Cardiac septum (tissue), 1 donor: ENCODE measurements at regions not wholly inside any gene's neighbourhood (a gene's known extent, or its start where the extent isn't known, plus 50 kb on each side); places are given as distances from the start of the nearest gene placed in this dataset.
"Not testable (repeated sequence)": the region's sequence is repeated elsewhere in the genome, so short reads cannot be mapped to it uniquely, and the experiment has no call there.

Experiments used
- DNase-seq: peaks from one replicate; pipeline ENCODE4 v3.0.0-alpha.2; 2020; ENCODE audit warnings: low spot score
- intact Hi-C: fragments of 100-400 bp; cut with DNase I; formaldehyde crosslinking; loops from one replicate; pipeline ENCODE4 v1.14.0; 2022
- donor health status: DM: no; HTN: no; CAD: no.

- intact Hi-C loops, result loop anchor here (10.0 kb wide), 1 partner anchor 1166 kb away; no protein-coding TSS in a partner anchor
- DNase-seq, result no peak
These were observed 290.4 kb downstream of the TSHZ3 start for GRCh38 chr19:31058676-31059340.

- intact Hi-C loops, result loop anchor here (10.0 kb wide), 1 partner anchor 1167 kb away; no protein-coding TSS in a partner anchor
- no peak for DNase-seq
These were observed 291.8 kb downstream of the TSHZ3 start for GRCh38 chr19:31057476-31057875.

DNA sequence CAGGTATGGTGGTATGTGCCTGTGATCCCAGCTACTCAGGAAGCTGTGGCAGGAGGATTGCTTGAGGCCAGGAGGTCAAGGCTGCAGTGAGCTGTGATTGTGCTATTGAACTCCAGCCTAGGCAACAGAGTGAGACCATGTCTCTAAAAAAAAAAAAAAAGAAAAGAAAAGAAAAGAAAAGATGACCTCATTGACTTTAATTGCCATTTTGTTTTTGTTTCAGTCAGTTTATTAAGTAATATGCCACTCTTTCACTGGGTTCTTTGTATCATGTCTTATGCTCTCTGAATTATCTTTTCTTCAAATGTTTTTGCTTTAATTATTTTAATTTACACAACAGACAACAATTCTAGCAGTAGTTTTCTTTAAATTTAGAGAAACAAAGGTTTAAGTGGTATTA lies 293.8 kb downstream of the TSHZ3 start:
- intact Hi-C loops, result loop anchor here (10.0 kb wide), 1 partner anchor 1169 kb away; no protein-coding TSS in a partner anchor
- DNase-seq, result no peak

DNA sequence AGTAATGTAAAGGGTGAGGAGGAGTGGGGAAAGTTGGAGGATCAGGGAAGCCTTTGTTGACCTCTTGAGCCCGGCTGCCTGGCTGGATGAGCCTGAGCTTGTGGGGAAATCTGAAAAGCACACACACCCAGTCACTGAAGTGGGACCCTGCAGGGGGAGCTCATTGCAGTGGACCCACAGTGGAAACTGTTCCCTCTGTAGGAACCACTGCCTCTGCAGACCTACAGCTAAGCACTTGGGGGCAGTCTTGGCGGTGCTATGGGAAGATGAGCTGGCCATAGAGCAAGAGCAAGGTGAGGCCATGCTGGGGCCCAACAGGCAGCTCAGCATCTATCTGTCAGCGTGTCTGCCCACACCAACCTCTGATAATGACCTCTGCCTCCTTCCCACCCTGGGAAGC lies 294.8 kb downstream of the TSHZ3 start:
- DNase-seq, result no peak
- intact Hi-C loops, result loop anchor here (10.0 kb wide), 1 partner anchor 1170 kb away; no protein-coding TSS in a partner anchor

GRCh38 chr19:31049431-31049830 lies 299.8 kb downstream of the TSHZ3 start:
- intact Hi-C loops, result no loop called here
- DNase-seq, result no peak

DNA sequence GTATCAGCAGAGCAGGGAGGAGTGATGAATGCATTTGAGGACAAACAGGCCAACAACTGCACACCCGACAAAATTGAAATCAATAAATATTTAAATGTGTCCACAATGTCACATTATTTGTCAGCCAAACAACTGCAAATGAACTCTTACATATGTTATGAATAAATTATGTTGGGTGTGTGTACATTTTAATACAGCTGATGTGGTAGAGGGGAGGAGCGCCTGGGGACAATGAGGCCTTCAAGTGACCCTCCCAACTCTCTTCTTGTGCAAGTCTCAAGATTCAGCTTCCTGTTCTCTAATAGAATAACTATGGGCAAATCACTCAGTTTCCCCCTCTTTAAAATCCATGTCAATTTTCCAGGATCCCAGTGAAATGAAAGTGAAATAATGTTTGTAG lies 303.2 kb downstream of the TSHZ3 start:
- intact Hi-C loops, result no loop called here
- DNase-seq, result no peak

DNA sequence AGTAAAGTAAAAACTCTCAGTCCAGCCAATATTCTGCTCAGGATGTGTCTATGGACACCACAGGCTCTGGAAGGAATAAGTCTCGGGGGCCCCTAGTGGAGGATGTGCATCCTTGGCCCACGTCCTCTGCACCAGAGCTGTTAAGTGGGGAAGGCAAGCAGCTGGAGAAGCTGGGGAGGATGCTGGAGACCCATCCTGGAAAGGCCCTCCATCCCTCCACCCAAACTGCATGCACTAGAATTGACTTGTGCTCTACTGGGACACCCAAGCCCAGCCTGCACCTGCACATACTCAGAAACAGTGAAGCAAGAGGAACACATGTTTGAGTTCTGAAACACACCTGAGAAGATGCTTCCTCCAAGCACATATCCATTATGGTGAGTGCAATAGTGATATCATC lies 307.8 kb downstream of the TSHZ3 start:
- DNase-seq, result no peak
- intact Hi-C loops, result no loop called here

- intact Hi-C loops, result no loop called here
These were observed 310.1 kb downstream of the TSHZ3 start for GRCh38 chr19:31039151-31039550.

DNA sequence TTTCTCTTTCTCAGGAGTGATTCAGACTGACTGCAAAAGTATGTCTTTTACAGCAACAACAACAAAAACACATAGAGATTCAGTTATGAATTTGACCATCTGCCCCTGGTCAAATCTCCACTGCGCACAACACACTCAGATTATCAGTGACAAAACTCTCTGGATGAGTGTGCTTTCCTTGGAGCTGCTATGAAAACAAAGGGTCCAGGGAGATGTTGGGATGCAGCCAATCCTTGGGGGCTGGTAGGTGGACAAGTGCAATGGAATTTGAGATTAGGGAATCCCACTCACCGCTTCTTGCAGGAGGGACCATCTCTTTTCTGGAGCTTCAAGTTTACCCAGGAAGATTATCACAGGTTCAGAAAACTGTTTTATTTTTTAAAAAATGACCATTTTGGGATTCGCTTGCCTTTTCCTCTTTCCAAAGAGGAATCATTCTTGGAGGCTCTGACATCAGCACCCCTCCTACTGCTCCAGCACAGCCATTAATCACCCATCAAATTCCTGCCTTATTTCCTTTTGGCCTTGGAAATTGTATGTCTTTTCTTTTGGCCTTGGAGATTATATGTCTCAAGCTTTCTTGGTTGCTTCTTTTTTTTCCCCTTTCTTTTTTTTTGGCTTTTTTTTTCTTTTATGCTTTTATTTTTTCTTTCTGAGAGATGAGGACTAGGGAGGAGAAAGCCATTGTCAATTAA lies 311.8 kb downstream of the TSHZ3 start:
- intact Hi-C loops, result no loop called here
- DNase-seq, result no peak

More at GRCh38 chr19:31039151-31039550, 310.1 kb downstream of the TSHZ3 start:
- no peak for DNase-seq

- DNase-seq, intact Hi-C loops: not testable (repeated sequence)
These were observed 317.8 kb downstream of the TSHZ3 start for GRCh38 chr19:31031455-31031854.

- DNase-seq, result no peak
- intact Hi-C loops, result no loop called here
These were observed 326.2 kb downstream of the TSHZ3 start for GRCh38 chr19:31023038-31023437.

- DNase-seq, result no peak
- intact Hi-C loops, result no loop called here
These were observed 330.3 kb downstream of the TSHZ3 start for GRCh38 chr19:31018936-31019335.

DNA sequence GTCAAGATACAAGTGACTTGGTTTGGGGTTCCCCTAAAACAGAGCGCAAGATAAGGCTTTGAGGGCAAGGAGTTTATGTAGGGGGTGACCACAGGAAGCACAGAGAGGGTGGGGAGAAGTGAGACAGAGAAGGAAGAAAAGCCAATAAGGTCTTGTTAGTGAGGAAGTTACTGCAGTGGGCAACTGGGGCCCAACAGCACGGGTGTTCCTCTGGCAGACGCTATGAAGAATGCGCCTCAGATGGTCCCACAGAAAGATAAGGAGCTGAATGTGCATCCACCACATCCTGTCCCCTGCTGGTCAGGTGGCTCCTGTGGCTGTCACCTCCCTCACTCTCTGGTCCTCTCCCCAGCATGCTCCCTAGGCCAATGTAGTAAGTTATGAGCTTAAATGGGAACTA lies 333.5 kb downstream of the TSHZ3 start:
- DNase-seq, result no peak
- intact Hi-C loops, result no loop called here

- intact Hi-C loops, result no loop called here
- DNase-seq, result no peak
These were observed 334.6 kb downstream of the TSHZ3 start for GRCh38 chr19:31014668-31015067.

GRCh38 chr19:31013384-31014020 lies 335.7 kb downstream of the TSHZ3 start:
- intact Hi-C loops, result no loop called here
- no peak for DNase-seq

DNA sequence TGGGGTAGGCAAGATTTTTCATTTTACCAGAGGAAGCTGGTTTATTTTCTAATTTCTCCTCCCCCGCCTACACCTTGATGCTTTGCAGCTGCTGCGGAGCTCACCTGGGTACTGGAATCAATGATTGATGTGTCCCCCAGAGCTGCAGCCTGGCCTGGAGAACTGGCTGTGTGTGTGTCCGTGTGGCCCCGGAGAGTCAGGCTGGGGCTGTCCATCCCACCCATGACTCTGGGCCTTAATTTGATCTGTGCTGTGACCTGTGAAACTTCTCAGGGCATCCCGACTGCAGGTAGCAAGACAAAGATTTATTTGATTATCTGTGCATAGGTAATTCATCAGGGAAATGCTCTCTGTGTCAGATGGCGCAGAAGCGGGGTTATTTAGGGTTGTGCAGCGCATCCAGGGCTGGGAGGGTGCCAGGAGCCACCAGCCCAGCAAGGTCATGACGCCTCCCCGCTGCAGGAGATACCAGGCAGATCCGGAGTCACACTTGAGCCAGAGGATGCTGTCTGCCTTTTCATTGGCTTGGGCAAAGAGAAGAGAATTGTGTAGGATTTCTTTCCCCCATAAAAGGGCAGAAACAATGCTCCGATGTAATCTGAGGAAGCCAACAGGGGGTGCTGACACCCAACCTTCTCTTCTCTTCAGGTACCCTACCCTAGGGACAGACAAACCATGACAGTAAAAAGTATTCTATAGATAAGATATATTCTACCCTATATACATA lies 346.6 kb downstream of the TSHZ3 start:
- intact Hi-C loops, result no loop called here
- DNase-seq, result no peak

GRCh38 chr19:31001991-31002390 lies 347.2 kb downstream of the TSHZ3 start:
- intact Hi-C loops, result no loop called here

GRCh38 chr19:31000913-31001312 lies 348.3 kb downstream of the TSHZ3 start:
- no peak for DNase-seq
- intact Hi-C loops, result no loop called here

More at GRCh38 chr19:31001991-31002390, 347.2 kb downstream of the TSHZ3 start:
- no peak for DNase-seq

DNA sequence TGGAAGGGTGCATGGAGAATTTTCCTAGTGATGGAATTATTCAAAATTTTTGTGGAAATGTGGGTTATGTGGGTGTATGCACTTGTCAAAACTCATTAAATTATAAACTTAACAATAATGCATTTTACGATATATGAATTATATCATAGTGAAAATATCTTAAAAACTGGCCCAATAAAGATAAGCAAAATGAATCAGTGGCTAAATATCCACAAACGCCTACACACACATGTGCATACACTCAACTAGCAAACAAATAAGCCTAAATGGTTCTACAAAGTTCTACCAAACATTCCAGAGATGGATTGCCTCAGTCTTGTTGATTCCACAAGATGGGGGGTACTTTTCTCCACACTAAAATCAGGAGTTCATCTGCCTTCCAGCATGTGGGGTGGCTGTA lies 349.5 kb downstream of the TSHZ3 start:
- no peak for DNase-seq
- intact Hi-C loops, result no loop called here

GRCh38 chr19:30997222-30997621 lies 352.0 kb downstream of the TSHZ3 start:
- intact Hi-C loops, result no loop called here
- DNase-seq, result no peak
